GM19023 (cell line): ENCODE measurements at regions not wholly inside any gene's neighbourhood (a gene's known extent, or its start where the extent isn't known, plus 50 kb on each side); places are given as distances from the start of the nearest gene placed in this dataset.

ENCODE experiments used
- ATAC-seq: cut with Tn5 transposase; IDR thresholded peaks from one replicate; pipeline ENCODE4 v1.9.1; 2021; ENCODE audit warnings: mild to moderate bottlenecking, moderate library complexity; ENCODE audit not compliant: unreplicated experiment

- ATAC-seq = no peak
Observed at GRCh38 chr11:27287205-27287604, 75.8 kb downstream of the CCDC34 start.

DNA sequence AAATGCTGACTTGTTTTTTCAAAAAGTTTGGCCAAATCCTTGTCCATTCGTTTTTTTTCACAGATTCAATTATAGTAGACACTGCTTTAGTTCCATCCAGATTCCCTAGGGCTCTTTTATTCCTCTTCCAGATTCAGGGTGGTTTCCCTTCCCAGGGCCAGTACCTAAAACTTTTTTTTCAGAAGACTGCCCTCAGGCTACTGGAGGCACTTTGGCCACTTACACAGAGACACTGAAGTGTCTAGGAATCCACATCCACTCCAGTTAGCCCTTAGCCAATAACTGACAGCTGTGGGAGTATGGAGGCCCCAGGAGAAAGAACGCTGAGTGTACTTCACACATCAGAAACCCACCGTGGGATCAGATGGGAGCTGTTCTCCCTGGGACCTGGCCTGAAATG lies 77.3 kb downstream of the CCDC34 start:
- no peak for ATAC-seq

GRCh38 chr11:27282806-27283205 lies 80.2 kb downstream of the CCDC34 start:
- ATAC-seq = no peak

DNA sequence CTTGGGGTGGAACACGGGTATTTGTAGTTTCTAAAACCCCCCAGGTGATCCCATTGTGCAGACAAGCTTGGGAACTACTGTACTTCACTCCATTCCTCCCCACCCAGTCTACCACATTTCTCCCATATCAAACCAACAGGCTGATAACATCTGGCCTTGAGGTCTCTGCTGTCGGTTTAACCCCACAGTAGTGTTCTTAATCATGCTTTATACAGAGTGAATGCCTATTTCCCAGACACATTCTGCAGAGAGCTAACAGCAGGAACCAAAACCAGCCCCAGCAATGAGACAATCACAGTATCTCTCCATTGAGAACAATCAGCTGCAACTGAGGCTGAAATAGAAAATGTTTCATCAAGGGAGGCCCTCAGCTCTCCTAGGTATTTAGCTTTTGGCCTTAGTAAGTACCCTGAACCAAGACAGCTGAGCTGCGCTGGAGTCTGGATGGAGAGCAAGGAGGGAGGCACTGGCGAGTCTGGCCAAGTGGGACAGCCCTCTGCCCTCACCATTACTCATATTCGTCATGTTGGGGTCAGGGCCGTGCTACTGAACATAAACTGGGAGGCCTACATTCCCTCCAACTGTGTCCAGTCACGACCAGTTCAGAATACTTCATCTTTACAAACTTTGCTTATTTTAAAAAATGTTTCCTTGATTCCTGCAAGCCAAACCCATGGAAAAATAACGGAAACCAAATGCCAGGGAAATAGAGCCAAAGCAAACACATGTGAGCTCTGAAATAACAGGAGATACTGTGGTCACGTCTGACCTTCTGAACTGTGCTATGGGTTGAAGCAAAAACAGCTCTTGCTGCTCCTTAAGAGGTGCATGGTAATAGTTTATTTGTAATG lies 81.0 kb downstream of the CCDC34 start:
- ATAC-seq = no peak

DNA sequence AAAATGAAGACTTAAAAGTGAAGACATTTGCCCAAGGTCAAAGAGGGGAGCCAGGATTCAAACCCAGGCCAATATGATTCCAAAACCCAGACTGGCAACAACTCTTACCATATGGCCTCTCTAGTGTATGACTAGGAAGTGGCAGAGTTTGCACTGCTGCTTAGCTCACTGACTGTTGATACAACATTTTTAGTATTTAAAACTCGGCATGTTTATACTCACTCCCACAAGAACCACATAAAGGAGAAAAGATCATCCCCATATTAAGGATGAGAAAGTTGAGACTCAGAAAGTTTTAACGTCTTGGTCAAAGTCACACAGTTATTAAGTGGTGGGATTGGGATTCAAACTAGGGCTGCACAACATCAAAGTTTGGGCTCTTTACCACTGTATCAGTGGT lies 81.7 kb downstream of the CCDC34 start:
- ATAC-seq = no peak

DNA sequence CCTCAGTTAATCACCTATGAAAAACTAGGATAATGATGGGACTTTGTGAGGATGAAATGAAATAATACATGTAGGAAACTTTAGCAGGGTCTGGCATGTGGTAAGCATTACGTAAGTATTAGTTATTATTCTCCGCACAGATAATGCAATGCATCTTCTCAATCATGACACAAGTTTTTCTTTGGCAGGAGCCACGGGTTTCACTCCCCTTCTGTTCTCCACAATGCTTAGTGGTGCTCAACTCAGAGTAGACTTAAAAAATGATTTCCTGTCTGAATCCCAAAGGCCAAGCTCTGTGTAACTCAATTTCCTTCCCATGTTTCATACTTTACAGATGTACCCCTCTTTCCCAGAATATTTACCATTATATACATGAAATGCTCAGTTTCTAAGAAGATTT lies 82.9 kb downstream of the CCDC34 start:
- no peak for ATAC-seq

DNA sequence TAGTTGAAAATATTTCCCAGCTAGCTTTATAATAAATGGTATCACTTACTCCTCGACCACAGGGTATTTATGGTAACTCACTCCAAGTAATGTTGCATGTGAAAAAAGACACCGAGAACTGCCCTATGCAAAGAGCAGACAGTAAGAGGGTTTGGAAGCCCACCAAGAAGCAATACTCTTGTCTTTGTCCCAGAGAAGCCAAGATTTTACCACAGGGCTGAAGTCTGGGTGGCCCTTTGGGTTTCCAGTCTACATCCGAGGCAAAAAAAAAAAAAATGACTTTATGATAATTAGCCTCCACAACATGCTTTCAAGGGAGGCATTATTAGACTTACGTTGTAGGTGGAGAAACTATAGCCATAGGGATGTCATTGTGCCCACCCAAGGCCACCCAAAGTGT lies 83.6 kb downstream of the CCDC34 start:
- ATAC-seq = no peak

- no peak for ATAC-seq
Observed at GRCh38 chr11:27277843-27278242, 85.2 kb downstream of the CCDC34 start.

DNA sequence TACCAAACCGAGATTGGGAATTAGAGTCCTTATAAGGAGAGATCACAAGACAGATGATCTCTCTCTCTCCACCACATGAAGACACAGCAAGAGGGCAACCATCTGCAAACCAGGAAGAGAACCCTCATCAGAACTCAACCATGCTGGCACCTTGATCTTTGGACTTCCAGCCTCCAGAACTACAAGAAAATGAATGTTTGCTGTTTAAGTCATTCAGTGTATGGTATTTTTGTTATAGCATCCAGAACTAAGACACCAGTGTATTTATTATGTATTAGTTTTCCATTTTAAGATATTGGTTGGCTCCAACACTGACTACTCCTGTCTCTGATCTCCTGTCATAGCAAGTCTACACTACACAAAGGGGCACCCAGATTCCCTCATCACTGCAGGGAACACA lies 86.9 kb downstream of the CCDC34 start:
- no peak for ATAC-seq

GRCh38 chr11:27274854-27275395 lies 88.1 kb downstream of the CCDC34 start:
- ATAC-seq = no peak

- no peak for ATAC-seq
Observed at GRCh38 chr11:27266125-27266524, 96.9 kb downstream of the CCDC34 start.

DNA sequence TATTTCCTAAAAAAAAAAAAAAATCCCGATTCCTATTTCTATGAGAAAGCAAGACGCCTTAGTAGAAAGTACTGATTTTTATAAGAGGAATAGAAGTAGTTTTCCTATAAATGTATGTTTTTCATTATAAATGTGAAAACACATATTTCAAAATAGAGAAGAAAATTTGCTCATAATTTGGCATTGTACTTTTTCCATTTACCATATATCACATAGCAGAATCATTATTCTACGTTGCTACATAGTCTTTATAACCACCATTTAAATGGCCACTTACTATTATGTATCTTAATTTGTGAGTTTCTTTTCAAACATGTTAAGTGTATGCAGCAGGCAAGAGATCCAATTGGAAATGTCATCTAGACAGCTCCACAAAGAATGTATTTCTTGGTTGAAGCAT lies 99.0 kb downstream of the CCDC34 start:
- ATAC-seq = no peak

DNA sequence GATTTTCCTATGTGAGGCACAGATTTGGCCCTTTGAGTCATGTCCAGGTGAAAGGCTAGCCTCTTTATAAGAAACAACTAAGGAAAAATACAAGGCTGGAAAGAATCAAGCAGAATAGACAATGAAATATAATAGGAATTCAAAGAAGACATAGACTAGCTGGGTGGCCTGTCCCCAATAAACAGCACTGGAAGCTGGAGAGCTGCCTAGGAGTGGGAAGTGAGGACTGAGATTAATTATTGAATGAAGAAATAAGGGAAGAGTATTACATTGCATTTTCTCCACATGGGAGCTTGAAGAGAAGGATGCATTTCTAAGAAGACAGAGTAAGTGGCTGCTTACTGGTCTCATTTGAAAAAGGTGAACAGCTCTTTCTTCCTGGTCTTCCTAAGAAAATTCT lies 100.0 kb downstream of the CCDC34 start:
- no peak for ATAC-seq

GRCh38 chr11:27255447-27255828 lies 107.6 kb downstream of the CCDC34 start:
- ATAC-seq = no peak

GRCh38 chr11:27254744-27255446 lies 108.1 kb downstream of the CCDC34 start:
- ATAC-seq = no peak

DNA sequence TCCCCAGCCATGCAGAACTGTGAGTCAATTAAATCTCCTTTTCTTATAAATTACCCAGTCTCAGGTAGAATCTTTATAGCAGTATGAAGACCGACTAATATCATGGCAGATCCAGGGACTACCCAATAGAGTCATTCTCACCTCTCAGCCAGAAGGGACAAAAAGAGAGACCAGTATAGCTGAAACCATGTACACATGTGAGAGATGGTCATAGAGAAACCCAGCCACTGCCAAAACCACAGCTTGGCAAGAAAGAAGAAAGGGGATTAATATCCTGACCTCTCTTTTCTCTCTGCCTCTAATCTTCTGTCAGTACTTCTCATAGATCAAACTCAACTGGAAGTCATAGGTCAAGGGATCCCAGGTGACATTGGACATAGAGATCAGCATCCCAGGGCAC lies 109.8 kb downstream of the CCDC34 start:
- no peak for ATAC-seq

DNA sequence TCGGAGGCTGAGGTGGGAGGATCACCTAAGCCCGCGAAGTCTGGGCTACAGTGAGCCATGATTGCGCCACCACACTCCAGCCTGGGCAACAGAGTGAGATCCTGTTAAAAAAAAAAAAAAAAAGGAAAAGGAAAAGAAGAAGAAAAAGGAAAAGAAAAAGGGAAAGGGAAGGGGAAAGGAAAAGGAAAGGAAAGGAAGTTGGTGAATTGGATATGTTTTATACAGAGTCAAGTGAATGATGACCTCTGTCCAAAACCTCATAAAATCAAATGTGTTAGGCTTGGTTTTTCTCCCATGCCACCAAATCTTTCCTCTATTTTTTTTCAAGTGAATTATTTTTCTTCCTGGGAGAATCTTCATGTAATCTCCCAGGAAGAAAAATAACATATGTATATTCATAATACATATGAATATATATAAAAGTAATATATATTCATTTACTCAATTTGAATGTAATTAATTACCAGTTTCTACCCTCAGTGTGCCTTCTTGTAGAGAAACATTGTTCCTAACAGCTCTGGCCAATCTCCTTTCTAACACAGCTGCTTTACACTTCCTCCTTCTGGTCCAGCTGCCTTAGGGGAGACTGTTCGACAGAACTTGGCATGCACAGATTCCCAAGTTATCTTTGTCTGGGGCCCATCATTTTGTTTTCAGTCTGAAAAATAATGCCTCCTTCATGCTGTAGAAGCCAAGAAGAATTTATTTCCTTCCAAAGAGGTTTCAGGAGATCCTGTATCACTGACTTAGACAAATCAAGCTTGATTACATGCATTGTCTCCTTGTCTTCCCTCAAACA lies 111.9 kb downstream of the CCDC34 start:
- ATAC-seq = no peak

- ATAC-seq = no peak
Observed at GRCh38 chr11:27248576-27249509, 114.2 kb downstream of the CCDC34 start.

DNA sequence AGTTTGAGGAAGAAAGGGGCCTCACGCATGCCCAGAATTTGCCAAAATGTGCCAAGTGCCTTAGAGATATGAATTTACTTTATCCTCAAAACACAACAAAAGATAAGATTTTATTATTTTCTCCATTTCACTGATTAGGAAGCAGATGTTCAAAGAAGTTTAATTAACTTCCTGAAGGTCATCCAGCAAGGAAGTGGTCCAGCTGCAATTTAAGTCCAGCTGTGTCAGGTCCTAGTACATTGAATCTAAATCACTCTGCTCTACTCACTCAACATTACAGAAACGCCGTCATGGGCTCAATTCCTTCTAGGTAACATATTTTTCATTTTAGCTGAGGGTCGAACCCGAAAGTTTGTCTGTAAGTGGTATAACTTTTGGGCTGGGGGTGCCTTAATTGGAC lies 115.4 kb downstream of the CCDC34 start:
- ATAC-seq = no peak

DNA sequence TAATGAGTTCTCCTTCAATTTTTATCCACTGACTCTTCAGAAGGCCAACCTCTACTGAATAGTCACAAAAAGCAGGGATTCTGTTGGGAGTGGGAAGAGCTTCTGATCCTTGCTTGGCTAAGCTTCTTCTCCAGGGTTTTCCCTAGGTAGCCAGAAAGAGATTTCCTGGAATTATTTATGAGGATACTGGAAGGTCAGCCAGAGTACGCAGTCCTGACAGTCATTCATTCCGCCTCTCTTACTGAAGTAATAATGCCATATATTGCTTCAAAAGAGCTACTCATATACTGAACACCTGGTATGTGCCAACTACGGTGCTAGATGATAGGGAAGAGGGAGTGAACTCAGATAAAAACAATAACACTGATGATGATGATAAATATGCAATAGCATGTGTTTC lies 116.1 kb downstream of the CCDC34 start:
- no peak for ATAC-seq
